ENCODE measurements at regions not wholly inside any gene's neighbourhood (a gene's known extent, or its start where the extent isn't known, plus 50 kb on each side); places are given as distances from the start of the nearest gene placed in this dataset.

DNA sequence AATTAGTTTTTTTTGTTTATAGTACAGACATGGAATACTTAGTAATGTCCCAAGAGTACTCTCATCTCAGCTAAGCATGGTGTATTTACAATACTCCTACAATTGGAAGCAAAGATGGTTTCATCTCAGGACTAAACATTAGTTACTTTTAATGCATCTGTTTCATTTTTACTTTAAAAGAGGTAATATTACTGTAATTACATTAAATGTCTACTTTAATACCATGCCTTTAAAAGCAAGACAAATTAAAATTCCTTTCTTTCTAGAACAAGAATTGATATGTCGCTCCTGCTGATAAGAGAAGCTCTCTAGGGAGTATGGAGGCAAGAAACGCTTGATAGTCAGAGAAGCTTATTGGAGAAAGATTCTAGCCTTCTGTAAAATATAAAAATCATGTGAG, 284.9 kb upstream of the ADAMTS5 start:
- no peaks in the 10 kb centered on the region for H3K27me3 ChIP-seq (ENCODE audit: control insufficient read depth in 3 of 3, insufficient read depth in 3 of 3, low read length in 3 of 3)
- H3K9ac ChIP-seq (ENCODE audit: low read depth in 1 of 3, low read length in 3 of 3) = no peak overlapping the region
- no peaks in the 10 kb centered on the region for H3K9me3 ChIP-seq (ENCODE audit: control insufficient read depth in 3 of 3, low read length in 3 of 3)
- H3K27ac ChIP-seq (ENCODE audit: low read depth, low read length) = no peak overlapping the region
- no peak overlapping the region for H3K4me3 ChIP-seq (ENCODE audit: low read length in 3 of 3)
- no peaks in the 10 kb centered on the region for H3K4me1 ChIP-seq (ENCODE audit: control insufficient read depth in 3 of 3, insufficient read depth in 3 of 3, low read length in 3 of 3)
- no peaks in the 10 kb centered on the region for H3K36me3 ChIP-seq (ENCODE audit: control insufficient read depth in 3 of 3, insufficient read depth in 3 of 3, low read length in 3 of 3)

DNA sequence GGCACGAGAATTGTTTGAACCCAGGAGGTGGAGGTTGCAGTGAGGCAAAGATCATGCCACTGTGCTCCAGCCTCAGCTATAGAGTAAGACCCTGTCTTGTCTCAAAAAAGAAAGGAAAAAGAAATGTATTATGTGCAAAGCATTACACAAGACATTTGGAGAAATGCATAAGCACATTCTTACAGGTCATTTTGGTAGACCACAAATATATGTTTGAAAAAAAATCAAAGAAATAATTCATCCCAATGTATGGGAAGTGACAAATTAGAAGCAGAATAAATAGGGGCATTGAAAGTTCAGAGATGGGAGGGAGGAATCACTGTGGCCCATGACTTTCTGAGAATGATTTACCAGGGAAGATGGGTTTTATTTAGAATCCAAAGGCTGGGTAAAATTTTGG, 283.5 kb upstream of the ADAMTS5 start:
- Histone ChIP-seq H3K9me3 (ENCODE audit: control insufficient read depth in 3 of 3, low read length in 3 of 3) (no peaks in the 10 kb centered on the region), H3K9ac (ENCODE audit: low read depth in 1 of 3, low read length in 3 of 3) (no peak overlapping the region), H3K36me3 (ENCODE audit: control insufficient read depth in 3 of 3, insufficient read depth in 3 of 3, low read length in 3 of 3) (no peaks in the 10 kb centered on the region), H3K4me3 (ENCODE audit: low read length in 3 of 3) (no peak overlapping the region), H3K27ac (ENCODE audit: low read depth, low read length) (no peak overlapping the region), H3K4me1 (ENCODE audit: control insufficient read depth in 3 of 3, insufficient read depth in 3 of 3, low read length in 3 of 3) (no peaks in the 10 kb centered on the region), H3K27me3 (ENCODE audit: control insufficient read depth in 3 of 3, insufficient read depth in 3 of 3, low read length in 3 of 3) (no peaks in the 10 kb centered on the region)

DNA sequence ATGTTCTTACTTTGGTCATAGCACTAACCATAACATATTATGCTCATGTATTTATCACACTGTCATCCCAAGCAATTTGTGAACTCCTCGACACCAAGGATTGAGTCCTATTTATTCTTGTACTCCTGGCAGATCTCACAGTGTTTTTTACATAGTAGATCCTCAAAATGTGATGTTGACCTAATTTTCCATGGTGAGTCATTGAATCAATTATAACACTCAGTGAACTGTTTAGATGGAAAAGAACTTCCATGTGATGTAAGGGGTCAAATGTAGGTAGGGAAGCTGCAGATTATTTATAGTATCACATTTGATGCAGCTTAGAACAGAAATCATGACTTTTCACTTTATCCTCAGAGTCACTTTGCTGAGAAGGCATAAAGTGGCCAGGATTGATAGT, 281.9 kb upstream of the ADAMTS5 start:
- no peaks in the 10 kb centered on the region for H3K36me3 ChIP-seq (ENCODE audit: control insufficient read depth in 3 of 3, insufficient read depth in 3 of 3, low read length in 3 of 3)
- H3K27ac ChIP-seq (ENCODE audit: low read depth, low read length) = no peak overlapping the region
- no peak overlapping the region for H3K4me3 ChIP-seq (ENCODE audit: low read length in 3 of 3)
- H3K27me3 ChIP-seq (ENCODE audit: control insufficient read depth in 3 of 3, insufficient read depth in 3 of 3, low read length in 3 of 3) = no peaks in the 10 kb centered on the region
- H3K9ac ChIP-seq (ENCODE audit: low read depth in 1 of 3, low read length in 3 of 3) = no peak overlapping the region
- H3K9me3 ChIP-seq (ENCODE audit: control insufficient read depth in 3 of 3, low read length in 3 of 3) = no peaks in the 10 kb centered on the region
- no peaks in the 10 kb centered on the region for H3K4me1 ChIP-seq (ENCODE audit: control insufficient read depth in 3 of 3, insufficient read depth in 3 of 3, low read length in 3 of 3)

DNA sequence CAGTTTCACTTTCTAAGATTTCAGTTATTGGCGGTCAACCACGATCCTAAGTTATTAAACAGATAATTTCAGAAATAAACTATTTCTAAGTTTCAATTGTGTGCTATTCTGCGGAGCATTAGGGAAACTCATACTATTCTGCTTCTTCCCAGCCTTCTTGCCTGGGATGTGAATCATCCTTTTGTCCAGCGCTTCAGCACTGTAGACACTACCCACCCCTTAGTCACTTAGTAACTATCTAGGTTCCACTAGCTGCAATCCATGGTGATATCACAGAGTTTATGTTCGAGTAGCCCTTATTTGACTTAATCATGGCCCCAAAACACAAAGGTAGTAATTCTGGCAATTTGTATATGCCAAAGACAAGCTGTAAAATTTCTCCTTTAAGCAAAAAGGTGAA, 279.9 kb upstream of the ADAMTS5 start:
- Histone ChIP-seq H3K36me3 (ENCODE audit: control insufficient read depth in 3 of 3, insufficient read depth in 3 of 3, low read length in 3 of 3) (no peaks in the 10 kb centered on the region), H3K27ac (ENCODE audit: low read depth, low read length) (no peak overlapping the region), H3K27me3 (ENCODE audit: control insufficient read depth in 3 of 3, insufficient read depth in 3 of 3, low read length in 3 of 3) (no peaks in the 10 kb centered on the region), H3K4me3 (ENCODE audit: low read length in 3 of 3) (no peak overlapping the region), H3K4me1 (ENCODE audit: control insufficient read depth in 3 of 3, insufficient read depth in 3 of 3, low read length in 3 of 3) (no peaks in the 10 kb centered on the region), H3K9me3 (ENCODE audit: control insufficient read depth in 3 of 3, low read length in 3 of 3) (no peaks in the 10 kb centered on the region), H3K9ac (ENCODE audit: low read depth in 1 of 3, low read length in 3 of 3) (no peak overlapping the region)

DNA sequence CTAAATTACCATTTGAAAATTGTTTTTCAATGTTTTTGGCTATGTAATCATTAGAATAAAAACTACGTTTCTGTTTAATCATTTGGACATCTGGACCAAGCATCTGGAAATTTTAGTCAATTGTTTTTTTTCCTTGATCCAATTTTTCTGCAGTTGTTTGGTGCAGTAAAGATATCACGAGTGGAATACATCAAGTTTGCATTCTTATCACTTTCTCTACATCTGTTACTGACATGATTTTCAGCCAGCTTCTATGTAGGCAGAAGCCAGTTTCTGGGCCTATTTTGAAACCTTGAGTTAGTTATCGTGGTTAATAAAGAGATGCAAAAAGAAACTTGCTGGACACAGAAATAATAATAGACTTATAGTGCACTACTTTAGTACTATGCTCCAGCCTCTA, 277.9 kb upstream of the ADAMTS5 start:
- H3K9ac ChIP-seq (ENCODE audit: low read depth in 1 of 3, low read length in 3 of 3) = no peak overlapping the region
- H3K36me3 ChIP-seq (ENCODE audit: control insufficient read depth in 3 of 3, insufficient read depth in 3 of 3, low read length in 3 of 3) = no peaks in the 10 kb centered on the region
- no peak overlapping the region for H3K4me3 ChIP-seq (ENCODE audit: low read length in 3 of 3)
- no peaks in the 10 kb centered on the region for H3K9me3 ChIP-seq (ENCODE audit: control insufficient read depth in 3 of 3, low read length in 3 of 3)
- no peak overlapping the region for H3K27ac ChIP-seq (ENCODE audit: low read depth, low read length)
- no peaks in the 10 kb centered on the region for H3K27me3 ChIP-seq (ENCODE audit: control insufficient read depth in 3 of 3, insufficient read depth in 3 of 3, low read length in 3 of 3)
- no peaks in the 10 kb centered on the region for H3K4me1 ChIP-seq (ENCODE audit: control insufficient read depth in 3 of 3, insufficient read depth in 3 of 3, low read length in 3 of 3)

- Histone ChIP-seq H3K27me3 (ENCODE audit: control insufficient read depth in 3 of 3, insufficient read depth in 3 of 3, low read length in 3 of 3) (no peaks in the 10 kb centered on the region), H3K36me3 (ENCODE audit: control insufficient read depth in 3 of 3, insufficient read depth in 3 of 3, low read length in 3 of 3) (no peaks in the 10 kb centered on the region), H3K4me1 (ENCODE audit: control insufficient read depth in 3 of 3, insufficient read depth in 3 of 3, low read length in 3 of 3) (no peaks in the 10 kb centered on the region), H3K4me3 (ENCODE audit: low read length in 3 of 3) (no peak overlapping the region), H3K9me3 (ENCODE audit: control insufficient read depth in 3 of 3, low read length in 3 of 3) (no peaks in the 10 kb centered on the region), H3K9ac (ENCODE audit: low read depth in 1 of 3, low read length in 3 of 3) (no peak overlapping the region), H3K27ac (ENCODE audit: low read depth, low read length) (no peak overlapping the region)
Measured at GRCh38 chr21:27244352-27244751, 277.5 kb upstream of the ADAMTS5 start.

DNA sequence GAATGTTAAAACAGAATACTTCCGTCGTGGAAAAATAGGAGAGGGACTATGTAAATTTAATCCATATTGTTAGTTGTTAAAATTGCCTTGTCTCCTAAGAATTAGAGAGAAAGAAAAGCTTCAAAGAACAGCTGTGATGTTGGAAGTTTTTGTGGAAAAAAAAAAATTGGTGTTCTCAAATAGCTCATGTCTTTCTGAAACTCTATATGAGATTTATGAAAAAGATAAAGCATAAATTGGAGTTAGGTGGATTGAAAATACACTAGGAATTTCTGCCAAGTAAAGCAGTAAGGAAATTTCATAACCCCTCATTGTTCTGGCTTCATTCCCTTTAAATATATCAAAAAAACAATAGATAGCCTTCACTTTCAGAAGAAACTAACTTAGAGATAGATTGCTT, 274.0 kb upstream of the ADAMTS5 start:
- no peak overlapping the region for H3K27ac ChIP-seq (ENCODE audit: low read depth, low read length)
- no peak overlapping the region for H3K9ac ChIP-seq (ENCODE audit: low read depth in 1 of 3, low read length in 3 of 3)

DNA sequence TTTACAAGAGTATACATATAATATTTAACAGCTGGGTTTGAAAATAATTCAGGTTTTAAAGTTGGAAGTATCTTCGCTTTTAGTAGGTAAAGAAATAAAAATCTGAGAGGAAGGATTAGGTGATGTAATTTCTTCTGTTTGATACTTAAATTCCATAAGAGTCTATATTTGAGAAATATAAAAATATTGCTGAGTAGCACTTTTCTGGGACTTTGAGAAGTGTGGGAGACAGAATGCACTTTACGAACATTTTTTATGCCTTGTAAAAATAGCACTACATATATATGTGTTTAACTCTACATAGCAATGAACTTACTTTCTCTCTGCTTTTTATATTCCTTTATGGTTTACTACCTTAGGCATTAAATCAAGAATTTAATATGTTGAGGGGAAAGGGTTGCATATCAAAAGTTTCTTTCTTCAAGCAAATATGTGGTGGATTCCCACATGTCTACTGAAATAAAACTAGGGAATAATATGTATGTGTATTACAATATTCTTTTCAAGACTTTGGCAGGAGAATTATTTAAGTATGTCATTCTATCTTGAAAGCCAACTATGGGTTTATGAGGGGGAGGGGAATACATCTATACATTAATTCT, 266.7 kb upstream of the ADAMTS5 start:
- Histone ChIP-seq H3K27ac (ENCODE audit: low read depth, low read length) (no peak overlapping the region), H3K27me3 (ENCODE audit: control insufficient read depth in 3 of 3, insufficient read depth in 3 of 3, low read length in 3 of 3) (no peaks in the 10 kb centered on the region), H3K4me1 (ENCODE audit: control insufficient read depth in 3 of 3, insufficient read depth in 3 of 3, low read length in 3 of 3) (no peaks in the 10 kb centered on the region), H3K9ac (ENCODE audit: low read depth in 1 of 3, low read length in 3 of 3) (no peak overlapping the region), H3K4me3 (ENCODE audit: low read length in 3 of 3) (no peak overlapping the region), H3K9me3 (ENCODE audit: control insufficient read depth in 3 of 3, low read length in 3 of 3) (no peaks in the 10 kb centered on the region), H3K36me3 (ENCODE audit: control insufficient read depth in 3 of 3, insufficient read depth in 3 of 3, low read length in 3 of 3) (no peaks in the 10 kb centered on the region)

More for the DNA sequence above, 274.0 kb upstream of the ADAMTS5 start:
- Histone ChIP-seq H3K4me1 (ENCODE audit: control insufficient read depth in 3 of 3, insufficient read depth in 3 of 3, low read length in 3 of 3) (no peaks in the 10 kb centered on the region), H3K9me3 (ENCODE audit: control insufficient read depth in 3 of 3, low read length in 3 of 3) (no peaks in the 10 kb centered on the region), H3K4me3 (ENCODE audit: low read length in 3 of 3) (no peak overlapping the region), H3K27me3 (ENCODE audit: control insufficient read depth in 3 of 3, insufficient read depth in 3 of 3, low read length in 3 of 3) (no peaks in the 10 kb centered on the region), H3K36me3 (ENCODE audit: control insufficient read depth in 3 of 3, insufficient read depth in 3 of 3, low read length in 3 of 3) (no peaks in the 10 kb centered on the region)

GRCh38 chr21:27225940-27226339, 259.1 kb upstream of the ADAMTS5 start:
- H3K9me3 ChIP-seq (ENCODE audit: control insufficient read depth in 3 of 3, low read length in 3 of 3) = no peaks in the 10 kb centered on the region
- no peaks in the 10 kb centered on the region for H3K4me1 ChIP-seq (ENCODE audit: control insufficient read depth in 3 of 3, insufficient read depth in 3 of 3, low read length in 3 of 3)
- no peak overlapping the region for H3K9ac ChIP-seq (ENCODE audit: low read depth in 1 of 3, low read length in 3 of 3)
- no peak overlapping the region for H3K27ac ChIP-seq (ENCODE audit: low read depth, low read length)
- no peaks in the 10 kb centered on the region for H3K27me3 ChIP-seq (ENCODE audit: control insufficient read depth in 3 of 3, insufficient read depth in 3 of 3, low read length in 3 of 3)
- no peaks in the 10 kb centered on the region for H3K36me3 ChIP-seq (ENCODE audit: control insufficient read depth in 3 of 3, insufficient read depth in 3 of 3, low read length in 3 of 3)
- no peak overlapping the region for H3K4me3 ChIP-seq (ENCODE audit: low read length in 3 of 3)

DNA sequence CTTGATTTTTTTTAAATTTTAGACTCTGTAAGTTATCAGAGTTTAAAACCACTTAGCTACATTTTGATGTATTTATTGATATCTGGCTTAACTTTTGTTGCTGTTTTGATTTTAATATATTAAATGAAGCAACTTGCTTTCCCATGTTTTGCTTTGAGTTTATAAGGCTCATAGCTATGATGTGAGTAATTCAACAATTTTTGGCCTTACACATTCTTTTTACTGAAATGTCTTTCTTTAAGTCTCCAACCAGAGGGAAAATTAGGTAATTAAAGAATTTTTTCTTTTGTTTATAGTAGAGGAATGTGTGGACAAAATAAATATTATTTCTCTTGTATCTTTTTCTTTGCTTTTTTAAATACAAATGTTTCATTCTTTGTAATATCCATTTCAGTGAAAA, 258.3 kb upstream of the ADAMTS5 start:
- Histone ChIP-seq H3K36me3 (ENCODE audit: control insufficient read depth in 3 of 3, insufficient read depth in 3 of 3, low read length in 3 of 3) (no peaks in the 10 kb centered on the region), H3K4me1 (ENCODE audit: control insufficient read depth in 3 of 3, insufficient read depth in 3 of 3, low read length in 3 of 3) (no peaks in the 10 kb centered on the region), H3K9me3 (ENCODE audit: control insufficient read depth in 3 of 3, low read length in 3 of 3) (no peaks in the 10 kb centered on the region), H3K9ac (ENCODE audit: low read depth in 1 of 3, low read length in 3 of 3) (no peak overlapping the region), H3K27ac (ENCODE audit: low read depth, low read length) (no peak overlapping the region), H3K4me3 (ENCODE audit: low read length in 3 of 3) (no peak overlapping the region), H3K27me3 (ENCODE audit: control insufficient read depth in 3 of 3, insufficient read depth in 3 of 3, low read length in 3 of 3) (no peaks in the 10 kb centered on the region)

DNA sequence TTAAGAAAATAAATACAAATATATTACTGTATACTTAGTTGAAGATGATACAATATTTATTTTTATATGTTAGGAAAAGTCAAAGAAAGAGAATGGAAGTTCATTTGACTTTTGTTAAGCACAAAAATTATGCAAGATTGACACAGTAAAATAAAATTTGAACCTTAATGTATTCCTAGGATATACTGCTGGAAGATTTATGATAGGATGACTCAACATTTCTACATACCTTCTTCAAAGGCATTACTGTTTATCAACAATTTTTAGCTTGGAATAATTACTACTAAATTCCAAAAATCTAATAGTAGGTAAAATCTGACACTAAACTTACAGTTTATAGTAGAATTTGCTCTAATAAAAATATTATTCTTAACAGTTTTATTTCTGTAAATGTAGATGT, 257.3 kb upstream of the ADAMTS5 start:
- no peak overlapping the region for H3K27ac ChIP-seq (ENCODE audit: low read depth, low read length)
- no peaks in the 10 kb centered on the region for H3K36me3 ChIP-seq (ENCODE audit: control insufficient read depth in 3 of 3, insufficient read depth in 3 of 3, low read length in 3 of 3)
- no peak overlapping the region for H3K4me3 ChIP-seq (ENCODE audit: low read length in 3 of 3)
- H3K9ac ChIP-seq (ENCODE audit: low read depth in 1 of 3, low read length in 3 of 3) = no peak overlapping the region
- H3K9me3 ChIP-seq (ENCODE audit: control insufficient read depth in 3 of 3, low read length in 3 of 3) = no peaks in the 10 kb centered on the region
- no peaks in the 10 kb centered on the region for H3K4me1 ChIP-seq (ENCODE audit: control insufficient read depth in 3 of 3, insufficient read depth in 3 of 3, low read length in 3 of 3)
- no peaks in the 10 kb centered on the region for H3K27me3 ChIP-seq (ENCODE audit: control insufficient read depth in 3 of 3, insufficient read depth in 3 of 3, low read length in 3 of 3)

Measured in skeletal muscle tissue (tissue), 3 donors.